ENCODE measurements at regions not wholly inside any gene's neighbourhood (a gene's known extent, or its start where the extent isn't known, plus 50 kb on each side); places are given as distances from the start of the nearest gene placed in this dataset.
"Not testable (repeated sequence)": the region's sequence is repeated elsewhere in the genome, so short reads cannot be mapped to it uniquely, and the experiment has no call there.

DNA sequence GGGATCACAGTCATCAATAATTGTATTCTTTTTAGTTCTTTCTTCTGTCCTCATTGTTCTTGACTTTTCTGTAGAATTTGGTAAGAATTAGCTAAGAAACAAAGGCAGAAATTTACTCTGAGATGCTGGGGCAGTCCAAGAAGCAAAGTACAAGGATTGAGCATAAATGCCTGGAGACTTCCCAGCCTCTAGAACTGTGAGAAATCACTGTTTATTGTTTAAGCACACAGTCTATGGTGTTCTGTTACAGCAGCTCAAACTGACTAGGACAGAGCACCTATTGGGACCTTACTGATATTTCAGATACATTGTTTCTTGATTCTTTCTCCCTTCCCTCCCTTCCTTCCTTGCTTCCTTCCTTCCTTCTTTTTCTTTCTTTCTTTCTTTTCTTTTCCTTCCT is 192.7 kb upstream of the SLC35B3 start:
- no peaks in the 10 kb centered on the region for H3K9me3 ChIP-seq
- no peaks in the 10 kb centered on the region for H3K27me3 ChIP-seq
- no peak for DNase-seq (ENCODE audit: low spot score)
- no peak overlapping the region for H3K27ac ChIP-seq
- no peaks in the 10 kb centered on the region for H3K36me3 ChIP-seq
- H3K4me1 ChIP-seq: no peaks in the 10 kb centered on the region
- no peak overlapping the region for H3K4me3 ChIP-seq
- TF ChIP-seq, protein P1, sequence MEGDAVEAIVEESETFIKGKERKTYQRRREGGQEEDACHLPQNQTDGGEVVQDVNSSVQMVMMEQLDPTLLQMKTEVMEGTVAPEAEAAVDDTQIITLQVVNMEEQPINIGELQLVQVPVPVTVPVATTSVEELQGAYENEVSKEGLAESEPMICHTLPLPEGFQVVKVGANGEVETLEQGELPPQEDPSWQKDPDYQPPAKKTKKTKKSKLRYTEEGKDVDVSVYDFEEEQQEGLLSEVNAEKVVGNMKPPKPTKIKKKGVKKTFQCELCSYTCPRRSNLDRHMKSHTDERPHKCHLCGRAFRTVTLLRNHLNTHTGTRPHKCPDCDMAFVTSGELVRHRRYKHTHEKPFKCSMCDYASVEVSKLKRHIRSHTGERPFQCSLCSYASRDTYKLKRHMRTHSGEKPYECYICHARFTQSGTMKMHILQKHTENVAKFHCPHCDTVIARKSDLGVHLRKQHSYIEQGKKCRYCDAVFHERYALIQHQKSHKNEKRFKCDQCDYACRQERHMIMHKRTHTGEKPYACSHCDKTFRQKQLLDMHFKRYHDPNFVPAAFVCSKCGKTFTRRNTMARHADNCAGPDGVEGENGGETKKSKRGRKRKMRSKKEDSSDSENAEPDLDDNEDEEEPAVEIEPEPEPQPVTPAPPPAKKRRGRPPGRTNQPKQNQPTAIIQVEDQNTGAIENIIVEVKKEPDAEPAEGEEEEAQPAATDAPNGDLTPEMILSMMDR (IDR thresholded peaks at IDR 0.05): no peak

DNA sequence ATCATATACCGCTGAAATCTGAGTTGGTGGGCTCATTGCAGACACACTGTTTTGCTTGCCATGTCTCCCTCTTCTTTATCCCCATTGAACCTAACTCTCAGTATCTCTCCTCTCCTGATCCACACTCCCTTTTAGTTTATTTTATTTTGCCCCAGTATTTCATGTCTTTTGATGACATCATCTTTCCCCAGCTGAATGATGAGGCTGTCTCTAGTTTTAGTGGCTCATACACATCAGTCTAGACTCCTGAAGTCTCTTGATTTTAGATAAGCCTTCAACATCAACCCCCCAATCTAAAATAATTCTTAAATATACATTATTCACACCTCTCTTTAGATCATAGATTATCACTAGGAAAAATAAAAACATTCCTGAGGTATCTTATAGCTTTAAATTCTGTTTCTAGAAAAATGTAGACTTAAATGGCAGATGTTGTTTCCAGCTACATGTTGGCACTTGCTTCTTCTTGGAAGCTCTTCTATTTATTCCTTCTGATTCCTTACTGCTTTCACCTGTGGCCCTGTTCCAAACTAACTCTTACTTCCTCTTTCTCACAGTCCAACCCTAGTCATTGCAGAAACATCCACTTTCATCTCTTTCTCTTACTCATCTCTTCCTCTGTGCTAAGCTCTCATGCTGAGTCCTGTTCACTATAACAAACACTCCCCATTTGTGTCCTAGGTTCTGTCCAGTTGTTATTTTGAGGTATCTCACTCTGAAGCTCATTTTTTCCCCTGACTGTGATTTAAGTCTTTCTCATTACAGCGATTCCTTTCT is 191.9 kb upstream of the SLC35B3 start:
- TF ChIP-seq, protein P1 (IDR thresholded peaks at IDR 0.05): no peak
- Histone ChIP-seq H3K9me3 (no peaks in the 10 kb centered on the region), H3K36me3 (no peaks in the 10 kb centered on the region), H3K27ac (no peak overlapping the region), H3K27me3 (no peaks in the 10 kb centered on the region), H3K4me3 (no peak overlapping the region), H3K4me1 (no peaks in the 10 kb centered on the region)
- no peak for DNase-seq (ENCODE audit: low spot score)

GRCh38 chr6:8624665-8625064 is 189.3 kb upstream of the SLC35B3 start:
- H3K9me3 ChIP-seq: no peaks in the 10 kb centered on the region
- H3K27me3 ChIP-seq: no peaks in the 10 kb centered on the region
- H3K27ac ChIP-seq: no peak overlapping the region
- TF ChIP-seq, protein P1 (IDR thresholded peaks at IDR 0.05): no peak
- no peaks in the 10 kb centered on the region for H3K36me3 ChIP-seq
- no peaks in the 10 kb centered on the region for H3K4me1 ChIP-seq
- H3K4me3 ChIP-seq: no peak overlapping the region
- no peak for DNase-seq (ENCODE audit: low spot score)

- Histone ChIP-seq H3K27ac (no peak overlapping the region), H3K9me3 (no peaks in the 10 kb centered on the region), H3K4me3 (no peak overlapping the region), H3K36me3 (no peaks in the 10 kb centered on the region), H3K4me1 (no peaks in the 10 kb centered on the region), H3K27me3 (no peaks in the 10 kb centered on the region)
- TF ChIP-seq, protein P1 (IDR thresholded peaks at IDR 0.05): no peak
- no peak for DNase-seq (ENCODE audit: low spot score)
These were observed 188.1 kb upstream of the SLC35B3 start for GRCh38 chr6:8623441-8623840.

DNA sequence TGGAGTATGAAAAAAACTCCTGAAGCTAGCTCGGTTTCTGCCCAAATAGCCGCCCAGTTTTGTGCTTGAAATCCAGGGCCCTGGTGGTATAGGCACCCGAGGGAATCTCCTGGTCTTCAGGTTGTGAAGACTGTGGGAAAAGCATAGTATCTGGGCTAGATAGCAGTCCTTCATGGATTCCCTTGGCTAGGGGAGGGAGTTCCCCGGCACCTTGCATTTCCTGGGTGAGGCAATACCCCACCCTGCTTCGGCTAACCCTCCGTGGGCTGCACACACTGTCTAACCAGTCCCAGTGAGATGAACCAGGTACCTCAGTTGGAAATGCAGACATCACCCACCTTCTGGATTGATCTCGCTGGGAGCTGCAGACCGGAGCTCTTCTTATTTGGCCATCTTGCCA is 184.5 kb upstream of the SLC35B3 start:
- no peak for DNase-seq (ENCODE audit: low spot score)
- no peaks in the 10 kb centered on the region for H3K27me3 ChIP-seq
- H3K4me1 ChIP-seq: no peaks in the 10 kb centered on the region
- TF ChIP-seq, protein P1 (IDR thresholded peaks at IDR 0.05): no peak
- H3K27ac ChIP-seq: no peak overlapping the region
- no peaks in the 10 kb centered on the region for H3K9me3 ChIP-seq
- no peak overlapping the region for H3K4me3 ChIP-seq
- no peaks in the 10 kb centered on the region for H3K36me3 ChIP-seq

GRCh38 chr6:8619408-8619807 is 184.1 kb upstream of the SLC35B3 start:
- not testable (repeated sequence) for H3K4me3 ChIP-seq; DNase-seq (ENCODE audit: low spot score); H3K27me3 ChIP-seq; H3K4me1 ChIP-seq; H3K36me3 ChIP-seq; H3K27ac ChIP-seq; H3K9me3 ChIP-seq
